Transverse colon (tissue), 4 donors: ENCODE measurements at regions not wholly inside any gene's neighbourhood (a gene's known extent, or its start where the extent isn't known, plus 50 kb on each side); places are given as distances from the start of the nearest gene placed in this dataset.

Experiments used
- DNase-seq: peaks from one replicate; pipeline ENCODE4 v3.0.0-alpha.2; 2019
- H3K27ac ChIP-seq, 4 donors: fragments of 200-600 bp; sonication (generic); 2 replicates each; pipeline ENCODE4 v1.5.1; 2016 to 2018; ENCODE audit warnings: inconsistent platforms in 4 of 4
- H3K27me3 ChIP-seq: fragments of 200-600 bp; sonication (generic); 2 replicates; pipeline ENCODE4 v1.5.1; 2017; ENCODE audit warnings: inconsistent platforms
- H3K36me3 ChIP-seq, 4 donors: fragments of 200-600 bp; sonication (generic); 2 replicates each; pipeline ENCODE4 v1.5.1; 2017 to 2019; ENCODE audit warnings: inconsistent platforms in 4 of 4
- H3K4me1 ChIP-seq, 4 donors: fragments of 200-600 bp; sonication (generic); 2 replicates each; pipeline ENCODE4 v1.5.1; 2017 to 2020; ENCODE audit warnings: inconsistent platforms in 4 of 4
- H3K4me3 ChIP-seq, 4 donors: fragments of 200-600 bp; sonication (generic); 1 replicate in 1 of 4; 2 replicates in 3 of 4; pipeline versions ENCODE4 v1.5.1 to v1.6.1; 2017 to 2019; ENCODE audit warnings: inconsistent platforms in 4 of 4
- H3K9me3 ChIP-seq, 2 donors: fragments of 200-600 bp; sonication (generic); 2 replicates each; pipeline ENCODE4 v1.5.1; 2017 to 2019; ENCODE audit warnings: inconsistent platforms in 2 of 2
- EP300 ChIP-seq: sonication (generic); formaldehyde crosslinking; IDR thresholded peaks from one replicate; pipeline ENCODE4 v1.6.1; 2017; ENCODE audit warnings: antibody characterized with exemption, low read depth
- POLR2A ChIP-seq: fragments of 450-650 bp; IDR thresholded peaks from one replicate; pipeline ENCODE4 v1.6.1; 2016; ENCODE audit warnings: antibody characterized with exemption, mild to moderate bottlenecking, moderate library complexity
- POLR2AphosphoS5 ChIP-seq, 3 donors: sonication (generic); formaldehyde crosslinking; IDR thresholded peaks; one replicate each; pipeline ENCODE4 v1.6.1; 2016; ENCODE audit warnings: antibody characterized with exemption in 3 of 3
- WGBS, 2 donors: methylation state at CpG; one replicate each; pipeline ENCODE4 v1.1.5; 2018; ENCODE audit warnings: low coverage in 1 of 2; 5-methylcytosine and 5-hydroxymethylcytosine counted together
- in situ Hi-C, 4 donors: fragments of 200-750 bp; cut with MboI; loops; one replicate each; pipeline versions ENCODE4 v1.15.0 to v1.15.1; 2017; ENCODE audit warnings: low sequenced_read_pairs in 3 of 4, low pct_ligation_motif_present in 1 of 4, low pct_unique_long_range_greater_than_20kb in 1 of 4
- intact Hi-C: fragments of 100-400 bp; cut with DNase I; formaldehyde crosslinking; loops from one replicate; pipeline ENCODE4 v1.15.1; 2023; ENCODE audit warnings: low total_unique reads
- TF ChIP-seq, protein P1 (sequence below), 5 experiments: fragments of 200-600 bp in 3 of 5; fragments of 450-650 bp in 2 of 5; sonication (generic) in 3 of 5; IDR thresholded peaks; 1 replicate in 2 of 5; 2 replicates in 3 of 5; pipeline ENCODE4 v1.5.1; 2016 to 2017; ENCODE audit warnings: antibody characterized with exemption in 5 of 5, inconsistent platforms in 3 of 5, mild to moderate bottlenecking in 2 of 5, moderate library complexity in 1 of 5

DNA sequence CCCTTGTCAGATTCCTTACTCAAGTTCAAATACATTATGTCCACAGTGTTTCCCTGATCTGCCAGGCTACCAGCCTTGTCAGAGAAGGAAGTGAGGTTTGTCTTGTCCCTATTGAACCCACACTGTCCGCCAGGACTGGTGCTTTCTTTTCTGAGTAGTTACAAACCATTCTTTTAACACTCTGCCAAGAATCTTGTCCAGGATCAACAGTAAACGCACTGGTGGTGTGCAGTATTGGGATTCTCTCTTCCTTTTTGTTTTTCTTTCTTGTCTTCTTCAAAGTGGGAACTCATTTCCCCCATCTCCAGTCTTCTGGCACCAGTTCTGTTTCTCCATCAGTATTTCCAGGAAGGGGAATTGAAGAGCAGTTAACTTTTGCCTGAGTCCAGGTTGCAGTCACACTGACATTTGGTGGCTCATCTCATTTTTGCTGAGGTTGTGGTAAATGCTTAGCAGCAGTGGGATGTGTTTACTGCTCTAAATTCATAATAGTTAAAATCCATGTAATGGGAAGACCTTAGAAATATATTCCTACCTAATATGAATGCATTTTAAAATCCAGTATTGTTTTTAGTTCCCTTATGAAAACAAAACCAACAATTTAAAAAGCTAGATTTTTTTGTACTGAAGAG is 295.3 kb downstream of the PRL start:
- intact Hi-C loops (no loop called here), in situ Hi-C loops (no loop called here)
- no peak for TF ChIP-seq POLR2A
- no peak for TF ChIP-seq POLR2AphosphoS5 (IDR thresholded peaks at IDR 0.05)
- TF ChIP-seq EP300 = no peak
- TF ChIP-seq, protein P1, sequence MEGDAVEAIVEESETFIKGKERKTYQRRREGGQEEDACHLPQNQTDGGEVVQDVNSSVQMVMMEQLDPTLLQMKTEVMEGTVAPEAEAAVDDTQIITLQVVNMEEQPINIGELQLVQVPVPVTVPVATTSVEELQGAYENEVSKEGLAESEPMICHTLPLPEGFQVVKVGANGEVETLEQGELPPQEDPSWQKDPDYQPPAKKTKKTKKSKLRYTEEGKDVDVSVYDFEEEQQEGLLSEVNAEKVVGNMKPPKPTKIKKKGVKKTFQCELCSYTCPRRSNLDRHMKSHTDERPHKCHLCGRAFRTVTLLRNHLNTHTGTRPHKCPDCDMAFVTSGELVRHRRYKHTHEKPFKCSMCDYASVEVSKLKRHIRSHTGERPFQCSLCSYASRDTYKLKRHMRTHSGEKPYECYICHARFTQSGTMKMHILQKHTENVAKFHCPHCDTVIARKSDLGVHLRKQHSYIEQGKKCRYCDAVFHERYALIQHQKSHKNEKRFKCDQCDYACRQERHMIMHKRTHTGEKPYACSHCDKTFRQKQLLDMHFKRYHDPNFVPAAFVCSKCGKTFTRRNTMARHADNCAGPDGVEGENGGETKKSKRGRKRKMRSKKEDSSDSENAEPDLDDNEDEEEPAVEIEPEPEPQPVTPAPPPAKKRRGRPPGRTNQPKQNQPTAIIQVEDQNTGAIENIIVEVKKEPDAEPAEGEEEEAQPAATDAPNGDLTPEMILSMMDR (IDR thresholded peaks at IDR 0.05) = no peak
- DNase-seq = no peak
- Histone ChIP-seq H3K27me3 (no peaks in the 10 kb centered on the region), H3K9me3 (no peaks in the 10 kb centered on the region), H3K4me1 (peaks cover 0 to 26% (median 4%) of the 10 kb centered on the region in 4 donors), H3K27ac (no peak overlapping the region), H3K36me3 (no peaks in the 10 kb centered on the region), H3K4me3 (no peak overlapping the region)
- 45 to 64% methylated on average over 2 of the region's 2 CpGs for WGBS, 2 donors

DNA sequence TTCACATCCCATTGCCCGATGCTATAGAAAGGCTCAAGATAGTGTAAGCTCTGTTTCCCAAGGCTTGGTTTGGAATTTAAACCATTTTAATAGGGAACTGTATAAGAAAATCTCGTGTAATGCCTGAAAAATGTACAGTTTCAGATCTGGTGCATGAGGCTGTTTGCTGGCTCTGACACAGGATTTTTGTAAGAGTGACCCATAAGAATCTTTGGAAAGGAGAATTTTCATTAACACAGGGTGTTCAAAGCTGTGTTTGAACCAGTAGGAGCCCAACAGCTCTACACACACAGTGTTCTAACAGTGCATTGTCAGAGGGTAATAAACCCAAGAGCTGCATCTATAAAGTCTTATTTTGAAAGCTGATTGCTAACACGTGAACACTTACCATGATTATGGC is 293.5 kb downstream of the PRL start:
- TF ChIP-seq EP300 (no peak), POLR2A (no peak), POLR2AphosphoS5 (IDR thresholded peaks at IDR 0.05) (no peak)
- TF ChIP-seq, protein P1 (IDR thresholded peaks at IDR 0.05) = no peak
- H3K9me3 ChIP-seq = no peaks in the 10 kb centered on the region
- no peak overlapping the region for H3K4me3 ChIP-seq
- in situ Hi-C loops = no loop called here
- H3K36me3 ChIP-seq = no peaks in the 10 kb centered on the region
- DNase-seq = no peak
- H3K4me1 ChIP-seq = peaks cover 0 to 12% (median 2%) of the 10 kb centered on the region in 4 donors
- no peak overlapping the region for H3K27ac ChIP-seq
- intact Hi-C loops = no loop called here
- WGBS, 2 donors = 30 to 35% methylated on average over 3 of the region's 3 CpGs
- H3K27me3 ChIP-seq = no peaks in the 10 kb centered on the region

DNA sequence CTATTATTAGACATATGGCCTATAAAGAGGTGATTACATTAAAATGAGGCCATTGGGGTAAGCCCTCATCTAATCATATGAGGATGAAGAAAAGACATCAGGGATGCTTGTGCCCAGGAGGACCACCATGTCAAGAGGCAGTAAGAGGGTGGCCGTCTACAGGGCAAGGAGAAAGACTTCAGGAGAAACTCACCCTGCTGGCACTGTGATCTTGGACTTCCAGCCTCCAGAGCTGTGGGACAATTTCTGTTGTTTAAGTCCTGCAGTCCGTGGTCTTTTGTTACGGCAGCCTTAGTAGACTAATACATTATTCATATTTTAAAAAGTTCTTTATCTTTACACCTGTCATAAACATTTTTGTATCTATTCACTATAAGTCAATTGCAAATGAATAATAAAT is 290.0 kb downstream of the PRL start:
- Histone ChIP-seq H3K4me3 (no peak overlapping the region), H3K27me3 (no peaks in the 10 kb centered on the region), H3K9me3 (no peaks in the 10 kb centered on the region), H3K36me3 (no peaks in the 10 kb centered on the region), H3K4me1 (peaks cover 0 to 12% (median 2%) of the 10 kb centered on the region in 4 donors), H3K27ac (no peak overlapping the region)
- no peak for DNase-seq
- intact Hi-C loops = no loop called here
- 93% methylated on average over 2 to 3 of the region's 3 CpGs for WGBS, 2 donors
- TF ChIP-seq POLR2A = no peak
- no peak for TF ChIP-seq EP300
- TF ChIP-seq, protein P1 (IDR thresholded peaks at IDR 0.05) = no peak
- TF ChIP-seq POLR2AphosphoS5 (IDR thresholded peaks at IDR 0.05) = no peak
- in situ Hi-C loops = no loop called here

DNA sequence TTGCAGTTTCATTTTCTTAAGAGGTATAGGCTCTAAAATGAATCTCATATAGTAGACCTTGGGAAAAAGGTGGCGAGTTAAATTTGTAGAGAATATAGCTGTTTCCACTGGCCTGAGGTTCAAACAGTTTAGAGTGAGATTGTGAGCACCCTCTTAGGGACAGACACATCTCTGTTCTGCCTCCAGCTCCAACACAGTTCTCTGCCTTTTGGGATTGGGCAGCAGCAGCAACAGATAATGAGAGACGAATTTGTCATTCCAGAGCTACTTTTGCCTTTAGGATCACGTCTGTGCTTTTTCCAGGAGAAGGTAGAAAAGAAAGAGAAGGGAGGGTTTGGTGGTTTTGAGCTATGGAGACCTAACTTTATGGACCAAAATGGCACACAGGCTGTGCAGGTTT is 289.4 kb downstream of the PRL start:
- Histone ChIP-seq H3K4me3 (no peak overlapping the region), H3K36me3 (no peaks in the 10 kb centered on the region), H3K27me3 (no peaks in the 10 kb centered on the region), H3K9me3 (no peaks in the 10 kb centered on the region), H3K4me1 (peaks cover 0 to 10% (median 2%) of the 10 kb centered on the region in 4 donors), H3K27ac (no peak overlapping the region)
- no peak for DNase-seq
- in situ Hi-C loops = no loop called here
- 69 to 75% methylated on average over 1 to 3 of the region's 3 CpGs for WGBS, 2 donors
- intact Hi-C loops = no loop called here
- TF ChIP-seq POLR2AphosphoS5 (IDR thresholded peaks at IDR 0.05) (no peak), POLR2A (no peak), EP300 (no peak)
- TF ChIP-seq, protein P1 (IDR thresholded peaks at IDR 0.05) = no peak
